Osteocyte (in vitro differentiated cells): ENCODE measurements at regions not wholly inside any gene's neighbourhood (a gene's known extent, or its start where the extent isn't known, plus 50 kb on each side); places are given as distances from the start of the nearest gene placed in this dataset.
A peak's percentile ranks its signal among the peaks of the same experiment; 100 is the strongest.

Source experiments
- DNase-seq: peaks from one replicate; pipeline ENCODE4 v3.0.0; 2021; ENCODE audit warnings: mixed read lengths; ENCODE audit not compliant: unreplicated experiment; ENCODE audit errors: extremely low spot score
- H3K27ac Mint-ChIP-seq: one replicate; pipeline ENCODE4 v1.8.0; 2021; ENCODE audit warnings: mild to moderate bottlenecking, mixed read lengths; ENCODE audit not compliant: unreplicated experiment
- H3K27me3 Mint-ChIP-seq: one replicate; pipeline ENCODE4 v1.8.0; 2021; ENCODE audit warnings: mixed read lengths; ENCODE audit not compliant: unreplicated experiment
- H3K36me3 Mint-ChIP-seq: one replicate; pipeline ENCODE4 v1.8.0; 2021; ENCODE audit warnings: mixed read lengths; ENCODE audit not compliant: unreplicated experiment
- H3K4me1 Mint-ChIP-seq: one replicate; pipeline ENCODE4 v1.8.0; 2021; ENCODE audit warnings: mixed read lengths; ENCODE audit not compliant: unreplicated experiment
- H3K4me3 Mint-ChIP-seq: one replicate; pipeline ENCODE4 v1.8.0; 2021; ENCODE audit warnings: mild to moderate bottlenecking, moderate library complexity, mixed read lengths; ENCODE audit not compliant: unreplicated experiment
- H3K9me3 Mint-ChIP-seq: one replicate; pipeline ENCODE4 v1.8.0; 2021; ENCODE audit warnings: mixed read lengths; ENCODE audit not compliant: unreplicated experiment
- CTCF ChIP-seq: fragments of 200-600 bp; sonication (generic); IDR thresholded peaks from 2 replicates; pipeline ENCODE4 v1.5.0; 2021; ENCODE audit warnings: antibody characterized with exemption, mild to moderate bottlenecking, moderate library complexity

GRCh38 chr5:143498821-143499220 is 95.3 kb upstream of the NR3C1 start:
- peaks cover 24% of the 10 kb centered on the region for H3K4me1 Mint-ChIP-seq
- no peak for TF ChIP-seq CTCF
- no peaks in the 10 kb centered on the region for H3K27me3 Mint-ChIP-seq
- H3K4me3 Mint-ChIP-seq, result no peak overlapping the region
- no peak for DNase-seq
- H3K27ac Mint-ChIP-seq, result no peak overlapping the region
- H3K9me3 Mint-ChIP-seq, result no peaks in the 10 kb centered on the region
- no peaks in the 10 kb centered on the region for H3K36me3 Mint-ChIP-seq

GRCh38 chr5:143497749-143498148 is 94.3 kb upstream of the NR3C1 start:
- no peak for TF ChIP-seq CTCF
- H3K27ac Mint-ChIP-seq, result no peak overlapping the region
- no peaks in the 10 kb centered on the region for H3K27me3 Mint-ChIP-seq
- peaks cover 24% of the 10 kb centered on the region for H3K4me1 Mint-ChIP-seq
- H3K36me3 Mint-ChIP-seq, result no peaks in the 10 kb centered on the region
- no peaks in the 10 kb centered on the region for H3K9me3 Mint-ChIP-seq
- no peak for DNase-seq
- H3K4me3 Mint-ChIP-seq, result no peak overlapping the region

GRCh38 chr5:143496943-143497342 is 93.5 kb upstream of the NR3C1 start:
- H3K27me3 Mint-ChIP-seq, result no peaks in the 10 kb centered on the region
- H3K27ac Mint-ChIP-seq, result no peak overlapping the region
- H3K4me3 Mint-ChIP-seq, result no peak overlapping the region
- H3K4me1 Mint-ChIP-seq, result peaks cover 24% of the 10 kb centered on the region
- H3K36me3 Mint-ChIP-seq, result no peaks in the 10 kb centered on the region
- DNase-seq, result no peak
- no peak for TF ChIP-seq CTCF
- H3K9me3 Mint-ChIP-seq, result no peaks in the 10 kb centered on the region

- no peak for TF ChIP-seq CTCF
- Mint-ChIP-seq H3K9me3 (no peaks in the 10 kb centered on the region), H3K4me1 (peaks cover 21% of the 10 kb centered on the region), H3K27ac (no peak overlapping the region), H3K36me3 (no peaks in the 10 kb centered on the region), H3K27me3 (no peaks in the 10 kb centered on the region), H3K4me3 (no peak overlapping the region)
- DNase-seq, result no peak
Measured at GRCh38 chr5:143495821-143496275, 92.4 kb upstream of the NR3C1 start.

- no peak for DNase-seq
Measured at GRCh38 chr5:143495110-143495509, 91.6 kb upstream of the NR3C1 start.

More at GRCh38 chr5:143495110-143495509, 91.6 kb upstream of the NR3C1 start:
- Mint-ChIP-seq H3K4me3 (no peak overlapping the region), H3K9me3 (no peaks in the 10 kb centered on the region), H3K27me3 (no peaks in the 10 kb centered on the region), H3K4me1 (peaks cover 21% of the 10 kb centered on the region), H3K36me3 (no peaks in the 10 kb centered on the region), H3K27ac (peak overlapping the region; percentile 52)
- no peak for TF ChIP-seq CTCF
